HepG2 (cell line): ENCODE measurements at regions not wholly inside any gene's neighbourhood (a gene's known extent, or its start where the extent isn't known, plus 50 kb on each side); places are given as distances from the start of the nearest gene placed in this dataset.

Experiments used
- CAMTA2 ChIP-seq: sonication (generic); formaldehyde crosslinking; IDR thresholded peaks from 2 replicates; pipeline ENCODE4 v1.4.0; 2020; ENCODE audit warnings: mild to moderate bottlenecking, missing genetic modification reagents, borderline replicate concordance
- CEBPB ChIP-seq: IDR thresholded peaks from 2 replicates; pipeline ENCODE4 v1.6.1; 2011; ENCODE audit warnings: low read depth, low read length, improper control_type of control experiment, borderline replicate concordance
- KLF16 ChIP-seq, 2 experiments: sonication (generic) in 1 of 2; formaldehyde crosslinking in 1 of 2; IDR thresholded peaks; 2 replicates each; pipeline versions ENCODE4 v1.6.1 to v1.8.0; 2016 to 2023; ENCODE audit warnings: missing genetic modification reagents in 2 of 2, missing compliant biosample characterization in 1 of 2
- SOX5 ChIP-seq: IDR thresholded peaks from 2 replicates; pipeline ENCODE4 v1.6.1; 2016; ENCODE audit warnings: borderline replicate concordance
- TAF1 ChIP-seq: sonication (generic); formaldehyde crosslinking; IDR thresholded peaks from 2 replicates; pipeline ENCODE4 v1.4.0; 2020; ENCODE audit warnings: missing genetic modification reagents
- UBTF ChIP-seq: sonication (generic); formaldehyde crosslinking; IDR thresholded peaks from 2 replicates; pipeline ENCODE4 v1.4.0; 2020; ENCODE audit warnings: mild to moderate bottlenecking, missing genetic modification reagents
- ZNF318 ChIP-seq: sonication (generic); formaldehyde crosslinking; IDR thresholded peaks from 2 replicates; pipeline ENCODE4 v1.4.0; 2020; ENCODE audit warnings: mild to moderate bottlenecking, missing genetic modification reagents
- ZNF335 ChIP-seq: sonication (generic); formaldehyde crosslinking; IDR thresholded peaks from 2 replicates; pipeline ENCODE4 v1.4.0; 2020; ENCODE audit warnings: missing genetic modification reagents
- ZSCAN20 ChIP-seq: sonication (generic); formaldehyde crosslinking; IDR thresholded peaks from 2 replicates; pipeline ENCODE4 v1.4.0; 2020; ENCODE audit warnings: missing genetic modification reagents, mild to moderate bottlenecking, borderline replicate concordance

GRCh38 chrX:13142891-13143290 is 98.5 kb upstream of the FAM9C start:
- TF ChIP-seq SOX5 (CRISPR knock-in tag) (no peak), CEBPB (no peak), UBTF (CRISPR knock-in tag) (no peak), CAMTA2 (CRISPR knock-in tag) (no peak), ZNF318 (CRISPR knock-in tag) (no peak), TAF1 (CRISPR knock-in tag) (no peak), KLF16 (CRISPR knock-in tag; IDR thresholded peaks at IDR 0.05) (no peak), ZSCAN20 (CRISPR knock-in tag) (no peak), ZNF335 (no peak)
